ENCODE measurements at regions not wholly inside any gene's neighbourhood (a gene's known extent, or its start where the extent isn't known, plus 50 kb on each side); places are given as distances from the start of the nearest gene placed in this dataset.

GRCh38 chr2:104658904-104659591 is 194.9 kb upstream of the POU3F3 start (continued):
- TF ChIP-seq SAP30 (IDR thresholded peaks at IDR 0.05; ENCODE audit: insufficient read depth, insufficient replicate concordance, low read length) (no peak), SP2 (IDR thresholded peaks at IDR 0.05; ENCODE audit: low read length) (no peak), JUND (IDR thresholded peaks at IDR 0.05; ENCODE audit: low read length) (no peak), EP300 (IDR thresholded peaks at IDR 0.05; ENCODE audit: borderline replicate concordance in 1 of 2, low read depth in 2 of 2, low read length in 2 of 2) (no peak), SIN3A (conservative IDR thresholded peaks at IDR 0.05 in 1 of 2, IDR thresholded peaks at IDR 0.05 in 1 of 2; ENCODE audit: low read depth in 1 of 2, low read length in 2 of 2) (peak in 1 of 2 experiments; percentile 34; a peak in 1 of 4 replicates)

Measured in H1 (cell line).